ENCODE measurements at regions not wholly inside any gene's neighbourhood (a gene's known extent, or its start where the extent isn't known, plus 50 kb on each side); places are given as distances from the start of the nearest gene placed in this dataset.
"Not testable (repeated sequence)": the region's sequence is repeated elsewhere in the genome, so short reads cannot be mapped to it uniquely, and the experiment has no call there.

DNA sequence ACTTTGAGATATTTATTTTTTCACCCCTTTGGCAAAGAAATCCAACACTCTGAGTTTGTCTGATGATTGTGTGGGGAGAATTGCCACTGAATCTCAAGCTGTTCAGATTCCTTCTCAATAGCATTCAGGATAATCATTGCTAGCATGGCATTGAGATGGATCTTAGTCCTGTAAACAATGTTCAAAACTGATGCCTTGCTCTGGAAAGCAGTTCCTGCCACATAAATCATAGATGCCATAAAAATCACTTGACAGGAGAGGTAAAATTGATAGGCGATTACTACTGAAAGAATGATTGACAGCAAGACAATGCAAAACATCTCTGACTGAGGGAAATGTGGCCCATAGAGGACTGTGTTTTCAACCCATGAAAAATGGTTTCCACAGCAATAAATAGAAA is 915.6 kb downstream of the TRHDE start:
- no peak for DNase-seq (ENCODE audit: low spot score)

DNA sequence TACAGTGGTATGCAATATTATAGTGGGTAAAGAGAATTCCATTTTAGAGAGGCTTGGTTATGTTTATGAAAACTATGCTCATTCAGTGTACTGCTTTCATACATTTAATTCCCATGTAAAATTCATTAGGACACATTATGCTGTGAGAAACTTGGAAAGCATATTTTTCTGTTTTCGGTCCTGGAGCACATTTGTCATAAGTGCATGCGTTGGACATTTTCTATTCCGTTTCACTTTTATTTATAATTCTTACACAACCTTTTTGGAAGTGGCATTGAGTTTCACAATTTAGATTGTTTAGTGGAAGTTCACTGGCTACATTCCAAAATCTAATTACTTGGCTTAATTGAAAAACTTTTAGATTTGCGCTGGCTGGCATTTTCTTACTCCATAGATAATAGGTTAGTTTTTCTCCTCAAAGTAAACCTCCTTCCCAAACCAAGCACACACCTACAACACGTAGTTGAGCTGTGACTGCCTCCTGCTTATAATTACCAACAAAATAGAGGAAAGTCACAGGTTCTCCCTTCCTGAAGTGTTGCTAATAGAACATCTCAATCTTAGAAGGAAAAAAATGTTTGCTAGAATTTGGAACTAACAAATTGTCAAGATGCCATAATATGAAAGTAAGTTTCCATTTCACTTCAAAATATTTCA is 938.5 kb downstream of the TRHDE start:
- no peak for DNase-seq (ENCODE audit: low spot score)

DNA sequence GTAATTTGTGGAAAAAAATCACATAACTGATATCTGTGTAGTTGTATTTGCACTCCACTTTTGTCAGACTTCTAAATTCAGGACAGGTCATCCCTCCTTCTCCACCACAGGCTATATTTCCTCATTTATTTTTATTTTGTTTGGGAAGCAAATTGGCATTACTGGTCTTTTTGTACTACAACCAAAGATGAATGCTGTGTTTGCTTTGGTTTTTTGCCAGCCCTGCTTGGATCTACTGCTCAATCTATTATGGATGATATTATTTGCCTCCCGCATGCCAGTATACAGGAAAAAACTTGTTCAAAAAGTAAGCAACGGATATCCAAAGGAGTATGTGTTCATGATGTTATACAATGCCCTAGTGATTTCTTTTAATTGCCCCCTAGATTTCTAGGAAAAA is 948.8 kb downstream of the TRHDE start:
- DNase-seq (ENCODE audit: low spot score), result no peak

DNA sequence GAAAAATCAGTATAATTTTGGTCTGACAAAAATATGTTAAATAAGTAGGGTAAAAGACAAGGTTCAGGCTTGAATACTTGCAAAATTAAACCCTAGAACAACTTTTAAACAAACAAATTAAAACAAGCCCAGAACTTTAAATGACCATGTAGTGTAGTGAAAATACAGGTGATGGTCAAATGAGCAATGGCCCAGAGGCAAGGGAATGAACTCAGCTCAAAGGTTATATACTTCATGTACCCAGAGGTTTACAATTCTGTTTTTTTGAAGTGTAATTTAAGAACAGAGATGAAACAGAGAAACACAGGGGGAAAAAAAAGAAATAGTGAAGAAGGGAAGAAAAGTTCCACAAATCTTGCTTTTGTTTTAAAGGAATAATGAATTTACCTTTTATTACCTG is 949.2 kb downstream of the TRHDE start:
- DNase-seq (ENCODE audit: low spot score), result no peak

DNA sequence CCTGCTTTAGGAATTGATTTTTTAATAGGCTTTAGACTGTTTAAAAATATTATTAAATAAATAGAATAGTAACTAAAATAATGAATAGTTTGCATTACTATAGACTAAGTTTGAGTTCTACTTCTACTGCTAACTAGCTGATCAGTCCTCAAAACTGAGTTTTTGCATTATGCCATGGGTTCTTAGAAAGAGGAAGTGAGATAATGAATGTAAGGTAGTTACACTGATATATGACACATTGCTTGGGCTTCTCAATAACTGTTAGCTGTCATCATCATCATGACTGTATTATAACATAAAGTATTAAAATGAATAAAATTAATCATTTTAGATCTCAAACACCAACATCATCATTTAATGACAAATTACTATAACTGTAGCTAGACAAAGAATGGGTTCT is 949.7 kb downstream of the TRHDE start:
- no peak for DNase-seq (ENCODE audit: low spot score)

DNA sequence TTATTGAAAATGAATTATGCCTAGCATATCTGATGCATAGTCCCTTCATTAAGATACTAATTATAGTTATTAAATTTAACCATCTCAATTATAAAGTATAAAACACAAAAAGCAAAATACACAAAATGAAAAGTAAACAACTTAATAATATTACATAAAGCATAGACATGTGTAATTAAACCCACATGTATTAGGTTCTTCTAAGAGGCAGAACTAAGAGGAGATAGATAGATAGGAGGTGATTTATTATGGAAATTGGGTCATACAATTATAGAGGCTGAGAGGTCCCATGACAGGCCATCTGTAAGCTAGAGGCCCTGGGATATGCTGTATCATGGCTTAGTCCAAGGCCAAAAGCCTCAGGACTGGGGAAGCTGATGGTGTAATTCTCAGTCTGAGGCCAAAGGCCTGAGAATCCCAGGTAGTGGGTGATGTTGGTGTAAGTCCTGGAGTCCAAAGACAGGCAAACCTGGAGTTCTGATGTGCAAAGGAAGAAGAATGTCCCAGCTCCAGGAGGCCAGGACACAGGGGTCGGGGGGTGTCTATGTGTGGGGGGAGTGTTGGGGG is 953.3 kb downstream of the TRHDE start:
- no peak for DNase-seq (ENCODE audit: low spot score)

DNA sequence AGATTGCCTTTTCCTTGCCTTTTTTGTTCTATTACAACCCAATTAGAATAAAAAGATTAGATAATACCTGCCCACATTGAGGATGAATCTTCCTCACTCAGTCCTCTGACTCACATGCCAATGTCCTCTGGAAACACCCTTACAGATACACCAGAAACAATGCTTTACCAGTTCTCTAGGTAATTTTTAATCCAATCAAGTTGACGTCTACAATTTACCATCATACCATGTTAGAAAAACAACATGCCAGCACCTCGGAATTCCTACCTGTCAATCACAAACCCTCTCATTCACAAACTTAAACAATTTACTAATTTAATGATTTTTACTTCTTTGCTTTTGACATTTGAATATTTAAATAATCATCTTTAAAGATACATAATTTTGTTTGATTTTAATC is 953.8 kb downstream of the TRHDE start:
- no peak for DNase-seq (ENCODE audit: low spot score)

DNA sequence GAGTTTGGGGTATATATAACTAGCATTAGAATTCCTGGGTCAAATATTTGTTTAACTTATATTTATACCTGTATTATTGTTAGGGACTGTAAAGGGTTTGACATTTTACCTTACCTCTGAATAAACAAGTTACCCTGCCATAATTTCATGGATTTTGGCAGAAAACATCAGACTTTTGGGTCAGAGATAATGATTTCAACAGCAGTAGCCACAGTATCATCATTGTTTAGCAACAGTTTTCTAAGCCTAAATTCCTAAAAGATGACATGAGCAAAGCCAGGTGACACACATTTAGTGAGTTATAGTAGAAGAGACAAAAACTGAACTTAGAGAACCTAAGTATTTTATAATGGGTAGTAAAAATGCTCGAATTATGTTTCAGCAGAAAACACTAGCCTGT is 954.4 kb downstream of the TRHDE start:
- no peak for DNase-seq (ENCODE audit: low spot score)

DNA sequence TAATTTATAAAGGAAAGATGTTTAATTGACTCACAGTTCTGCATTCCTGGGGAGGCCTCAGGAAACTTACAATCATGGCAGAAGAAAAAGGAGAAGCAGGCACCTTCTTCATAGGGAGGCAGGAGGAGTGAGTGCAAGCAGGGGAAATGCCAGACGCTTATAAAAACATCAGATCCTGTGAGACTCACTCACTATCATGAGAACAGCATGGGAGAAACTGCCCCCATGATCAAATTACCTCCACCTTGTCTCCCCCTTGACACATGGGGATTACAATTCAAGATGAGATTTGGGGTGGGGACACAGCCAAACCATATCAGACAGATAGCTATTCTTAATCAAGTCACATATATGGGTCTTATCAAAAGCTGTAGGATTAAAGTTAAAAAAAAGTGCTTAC is 956.7 kb downstream of the TRHDE start:
- not testable (repeated sequence) for DNase-seq (ENCODE audit: low spot score)

DNA sequence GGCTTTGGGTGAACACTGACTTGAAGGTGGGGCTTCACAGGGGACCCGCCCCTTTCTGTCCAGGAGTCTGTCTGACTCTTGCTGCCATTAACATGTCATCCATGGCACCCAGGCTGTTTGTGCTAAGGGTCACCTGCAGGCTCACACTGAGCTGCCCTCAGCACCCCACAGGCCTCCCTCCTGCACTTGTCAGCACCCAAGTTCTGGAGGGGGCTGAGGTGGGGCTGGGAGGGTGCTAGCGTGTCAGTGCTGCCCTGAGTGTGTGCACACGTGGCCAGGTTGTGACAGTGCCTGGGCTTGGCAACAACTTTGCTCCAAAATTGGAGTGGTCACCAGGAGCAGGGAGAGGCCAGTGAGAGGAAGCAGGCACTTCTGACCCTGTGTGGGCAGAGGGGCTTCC is 963.2 kb downstream of the TRHDE start:
- no peak for DNase-seq (ENCODE audit: low spot score)

DNA sequence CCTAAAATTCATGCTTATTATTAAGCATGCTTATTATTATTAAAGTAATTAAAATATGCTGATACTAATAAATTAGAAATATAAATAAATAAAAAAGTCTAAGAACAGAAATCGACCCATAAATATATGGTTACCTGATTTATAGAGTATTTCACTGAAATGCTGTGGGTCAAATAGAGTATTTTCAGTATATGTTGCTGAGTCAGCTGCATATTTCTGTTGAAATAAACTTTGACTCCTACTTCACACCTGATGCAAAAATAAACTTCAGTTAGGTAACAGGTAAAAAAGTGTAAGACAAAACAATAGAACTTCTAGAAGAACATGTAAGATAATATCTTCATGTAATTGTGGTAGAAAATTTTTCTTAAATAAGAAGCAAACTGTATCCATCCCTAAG is 967.9 kb downstream of the TRHDE start:
- DNase-seq (ENCODE audit: low spot score), result no peak

DNA sequence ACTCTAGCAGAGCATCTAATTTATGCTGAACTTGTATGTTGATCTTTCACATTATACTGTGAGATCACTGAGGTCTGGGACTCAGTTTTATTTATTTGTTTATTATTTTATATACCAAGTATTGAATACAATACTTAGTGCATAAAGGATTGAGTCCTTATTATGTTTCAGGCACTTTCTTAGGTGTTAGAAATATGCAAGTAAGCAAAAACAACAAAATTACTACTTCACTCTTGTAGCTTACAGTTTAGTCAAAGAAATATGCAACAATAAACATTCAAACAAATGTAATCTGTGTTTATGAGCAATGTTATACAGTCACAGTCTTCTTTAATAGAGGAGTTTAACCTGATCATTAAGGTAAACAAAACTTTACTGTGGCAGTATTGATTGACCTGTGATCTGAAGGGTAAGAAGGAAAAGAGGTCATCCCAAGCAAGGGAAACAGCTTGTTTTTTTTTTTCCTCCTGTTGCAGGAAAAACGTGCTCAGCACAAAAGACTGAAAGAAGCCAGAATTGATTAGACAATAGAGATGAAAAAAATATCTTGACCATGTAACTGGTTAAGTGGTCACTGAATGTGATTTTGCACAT is 990.7 kb downstream of the TRHDE start:
- no peak for DNase-seq (ENCODE audit: low spot score)

DNA sequence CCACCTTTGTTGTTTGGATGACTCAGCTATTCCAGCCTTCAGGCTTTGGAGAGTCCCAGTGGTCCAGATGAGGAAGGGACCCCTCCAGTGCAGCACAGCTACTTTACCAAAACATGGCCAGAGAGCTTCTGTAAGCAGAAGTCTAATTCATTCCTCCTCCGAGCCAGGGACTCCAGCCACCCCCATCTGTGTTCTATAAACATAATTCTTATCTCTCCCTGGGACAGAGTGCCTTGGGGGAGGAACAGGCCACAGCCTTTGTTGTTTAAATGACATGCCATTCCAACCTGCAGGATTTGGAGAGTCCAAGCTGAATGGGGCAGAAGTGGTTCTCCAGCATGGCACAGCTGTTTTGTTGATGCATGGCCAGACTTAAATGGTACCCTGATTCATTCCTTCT is 994.0 kb downstream of the TRHDE start:
- no peak for DNase-seq (ENCODE audit: low spot score)

DNA sequence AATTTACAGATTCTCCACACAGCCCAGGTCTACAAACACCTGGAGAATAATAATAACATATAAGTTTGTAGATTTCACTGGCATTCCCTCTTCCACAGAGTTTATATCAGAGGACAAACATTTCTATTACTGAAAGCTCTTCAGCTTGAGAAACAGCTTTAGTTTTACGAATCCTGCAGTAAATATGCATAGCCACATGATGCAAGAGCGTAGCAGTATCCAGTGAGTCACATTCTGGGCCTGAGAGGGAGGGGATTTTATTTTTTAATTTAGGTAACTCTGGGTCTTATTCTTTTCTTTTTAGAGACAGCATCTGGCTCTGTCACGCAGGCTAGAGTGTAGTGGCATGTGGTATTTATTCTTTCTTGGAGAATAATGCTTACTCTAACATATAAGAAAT is 1002.8 kb downstream of the TRHDE start:
- no peak for DNase-seq (ENCODE audit: low spot score)

DNA sequence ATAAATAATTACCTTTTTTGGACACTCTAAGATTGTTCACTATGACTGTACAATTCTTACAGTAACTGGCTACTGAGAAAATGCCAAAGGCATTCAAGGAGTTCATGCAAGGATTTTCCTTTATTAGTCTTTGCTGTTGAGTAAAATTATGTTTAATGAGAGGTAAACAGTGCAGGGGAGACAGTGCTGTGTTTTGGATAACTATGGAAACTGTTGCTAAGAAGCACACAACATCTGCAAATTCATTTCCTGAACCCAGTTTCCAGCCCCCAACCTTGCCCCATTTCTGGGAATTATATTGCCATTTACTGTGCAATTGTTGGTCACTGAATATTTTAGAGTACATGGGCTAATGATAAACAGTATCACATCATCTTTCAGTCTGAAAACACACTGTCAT is 1005.8 kb downstream of the TRHDE start:
- DNase-seq (ENCODE audit: low spot score), result no peak

DNA sequence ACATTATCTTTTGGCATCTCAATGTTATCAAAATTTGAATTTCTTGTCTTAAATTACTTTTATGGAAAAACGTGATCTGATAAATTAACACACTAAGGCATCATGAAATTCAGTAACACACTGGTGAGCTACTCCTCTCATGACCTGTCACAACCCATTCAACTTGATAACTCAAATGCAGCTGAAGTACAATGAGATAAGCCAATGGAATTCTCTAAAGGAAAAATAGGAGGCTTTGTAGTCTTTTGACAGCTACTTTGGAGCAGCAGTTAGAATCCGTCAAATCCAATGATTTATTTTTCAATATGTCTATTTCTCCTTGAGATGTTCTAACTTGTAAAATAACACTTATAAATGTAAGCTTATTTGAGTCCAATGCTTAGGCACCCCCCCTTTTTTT is 1029.4 kb downstream of the TRHDE start:
- DNase-seq (ENCODE audit: low spot score), result no peak

DNA sequence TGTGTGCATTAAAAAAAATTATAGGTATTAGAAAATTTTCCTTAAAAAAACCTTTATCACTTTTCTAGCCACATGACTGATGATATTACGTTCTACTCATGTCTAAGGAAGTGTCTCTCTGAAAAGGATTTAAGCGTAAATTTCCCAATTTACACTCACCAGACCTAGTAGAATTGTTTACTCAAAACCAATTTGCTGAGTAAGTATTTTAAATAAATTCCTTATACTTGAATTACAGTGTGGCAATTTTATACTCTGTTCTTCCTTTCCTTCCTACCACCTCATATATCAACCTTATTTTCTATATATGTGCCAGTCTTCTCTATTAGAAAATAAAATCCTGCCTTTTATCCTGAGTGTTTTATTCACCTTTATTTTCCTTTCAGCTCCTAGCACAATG is 1035.1 kb downstream of the TRHDE start:
- no peak for DNase-seq (ENCODE audit: low spot score)

DNA sequence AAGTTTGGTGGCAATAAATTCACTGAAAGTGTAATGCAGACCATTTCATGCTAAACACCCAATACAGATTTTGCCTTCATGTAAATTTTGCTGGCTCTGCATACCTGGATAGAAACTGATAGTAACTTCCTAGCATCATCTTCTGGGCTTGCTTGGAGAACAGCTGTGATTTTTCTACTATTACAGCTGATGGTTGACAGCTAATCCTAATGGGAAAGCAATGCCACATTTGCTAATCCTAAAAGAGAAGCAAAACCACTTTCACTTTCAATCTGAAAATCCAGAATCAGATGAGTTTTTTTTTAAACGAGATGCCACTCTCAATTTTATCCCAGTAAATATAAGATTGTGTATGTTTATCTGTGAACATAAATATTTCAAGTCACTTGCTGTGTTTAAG is 1035.9 kb downstream of the TRHDE start:
- no peak for DNase-seq (ENCODE audit: low spot score)

DNA sequence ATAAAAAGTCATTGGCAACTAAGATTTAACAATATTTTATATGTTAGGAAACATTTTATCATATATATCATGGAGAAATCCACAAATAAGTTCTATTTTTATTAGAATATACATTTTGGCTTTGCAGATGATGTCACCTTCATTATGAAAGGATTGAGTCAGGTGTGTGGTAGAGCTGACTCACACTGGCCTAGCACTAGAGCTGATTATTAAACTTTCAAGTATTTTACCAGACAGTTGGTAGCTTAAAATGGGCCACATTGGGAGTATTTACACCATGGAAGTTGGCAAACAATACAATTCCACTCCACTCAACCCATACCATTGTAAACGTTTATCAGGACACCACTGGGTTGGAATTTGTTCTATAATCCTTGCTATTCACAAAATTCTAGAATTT is 1036.6 kb downstream of the TRHDE start:
- DNase-seq (ENCODE audit: low spot score), result no peak

DNA sequence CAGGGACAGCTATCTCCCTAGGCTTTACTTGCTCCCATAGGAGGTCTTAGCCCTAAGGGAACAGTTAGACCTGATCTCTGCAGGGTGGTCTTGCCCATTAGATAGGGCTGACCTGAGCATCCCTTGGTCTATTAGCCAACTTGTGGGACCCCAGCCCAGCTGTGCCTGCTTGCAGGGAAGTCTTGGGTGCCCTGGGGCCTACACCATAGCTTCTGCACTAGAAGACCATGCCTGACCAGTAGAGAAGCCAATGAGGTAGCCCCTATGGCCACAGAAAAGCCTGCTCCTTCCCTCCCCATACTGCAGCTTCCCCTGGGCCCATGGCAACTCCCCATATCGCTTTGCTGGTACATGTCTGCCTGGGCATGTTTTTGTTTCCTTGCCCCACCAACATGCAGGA is 1049.1 kb downstream of the TRHDE start:
- DNase-seq (ENCODE audit: low spot score), result no peak

DNA sequence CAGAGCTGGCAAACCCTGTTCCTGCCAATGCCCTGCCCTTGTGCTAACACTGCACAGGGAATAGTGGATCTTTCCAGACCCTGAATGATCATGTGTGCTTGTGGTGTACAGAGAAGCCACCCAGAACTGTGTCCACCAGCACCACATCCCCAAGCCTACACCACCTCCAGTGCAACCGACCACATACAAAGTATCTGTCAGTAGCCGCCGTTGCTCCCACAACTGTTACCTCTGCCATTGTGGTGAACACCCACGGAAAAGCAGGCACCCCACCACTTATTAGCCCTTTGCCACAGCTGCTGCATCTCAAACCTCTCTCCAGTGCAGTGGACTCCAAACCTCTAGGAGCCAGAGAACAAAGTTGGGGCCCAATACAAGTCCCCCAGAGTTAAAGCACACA is 1049.6 kb downstream of the TRHDE start:
- DNase-seq (ENCODE audit: low spot score), result no peak

DNA sequence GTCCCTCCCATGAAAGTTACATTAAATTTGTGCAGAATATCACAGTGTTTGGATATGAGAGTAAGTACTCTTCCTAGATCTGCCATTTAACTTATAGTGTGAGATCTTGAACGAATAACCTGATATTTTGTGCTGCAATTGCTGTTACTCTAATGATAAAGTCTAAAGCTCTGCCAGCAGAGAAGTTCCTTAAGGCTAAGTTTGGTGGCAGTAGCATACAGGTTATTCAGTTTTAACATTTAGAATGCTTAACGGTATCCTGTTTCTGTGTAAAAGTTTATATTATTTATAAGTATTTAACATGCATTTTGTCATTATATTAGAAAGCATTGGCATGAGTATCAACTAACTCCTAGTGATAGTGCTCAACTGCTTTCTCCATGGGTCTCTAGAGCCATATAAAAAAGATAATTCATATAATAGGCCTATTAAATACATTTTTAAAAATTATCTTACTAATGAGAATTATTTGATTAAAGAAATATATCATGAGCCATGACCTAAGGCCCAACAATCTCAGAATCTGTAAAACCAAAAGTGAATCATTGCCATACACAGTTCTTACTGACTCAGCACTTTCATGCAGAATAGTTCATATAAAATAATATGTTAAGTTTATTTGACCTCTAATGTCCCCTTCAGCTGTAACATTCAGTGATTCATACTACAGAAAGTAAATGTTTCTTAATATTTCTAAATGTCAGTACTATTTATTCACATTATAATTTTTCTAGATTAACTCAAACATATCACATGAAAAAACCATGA is 1058.6 kb downstream of the TRHDE start:
- DNase-seq (ENCODE audit: low spot score), result no peak

DNA sequence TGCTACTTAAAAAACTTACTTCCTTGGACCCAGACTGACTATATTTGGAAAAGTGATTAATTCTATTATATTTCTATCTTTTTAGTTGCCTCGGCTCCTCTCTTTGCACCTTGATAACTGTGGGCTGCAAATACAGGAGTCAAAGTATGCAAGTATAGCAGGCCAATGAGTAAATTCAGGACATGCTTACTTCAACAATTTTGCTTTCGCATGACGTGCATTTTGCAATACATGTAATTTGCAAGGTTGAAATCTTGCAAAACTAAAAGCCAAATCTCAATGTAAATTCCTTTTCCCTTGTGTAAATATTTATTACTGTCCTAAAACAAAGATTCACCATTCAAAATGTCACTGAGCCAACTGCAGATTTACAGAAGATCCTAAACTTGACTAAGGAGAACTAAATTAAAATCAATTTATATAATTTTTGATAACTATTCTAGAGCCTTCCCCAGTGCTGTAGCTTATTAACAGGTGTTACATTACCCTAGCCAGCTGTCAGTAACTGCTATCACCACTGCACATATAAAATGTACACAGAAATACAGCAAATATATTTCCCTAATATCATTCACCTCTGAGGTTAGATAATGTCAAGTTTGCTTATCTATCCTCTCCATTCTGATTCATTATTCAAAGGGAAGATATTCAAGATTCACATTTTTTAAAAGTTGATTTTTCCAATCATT is 1069.5 kb downstream of the TRHDE start:
- no peak for DNase-seq (ENCODE audit: low spot score)
